Fibroblast of gingiva (primary cell): ENCODE measurements at regions not wholly inside any gene's neighbourhood (a gene's known extent, or its start where the extent isn't known, plus 50 kb on each side); places are given as distances from the start of the nearest gene placed in this dataset.
"Not testable (repeated sequence)": the region's sequence is repeated elsewhere in the genome, so short reads cannot be mapped to it uniquely, and the experiment has no call there.

ENCODE experiments used
- DNase-seq: peaks from one replicate; pipeline ENCODE4 v3.0.0-alpha.2; 2011; ENCODE audit warnings: low read depth

- DNase-seq = no peak
Observed at GRCh38 chr5:152046361-152046760, 121.7 kb upstream of the GLRA1 start.

DNA sequence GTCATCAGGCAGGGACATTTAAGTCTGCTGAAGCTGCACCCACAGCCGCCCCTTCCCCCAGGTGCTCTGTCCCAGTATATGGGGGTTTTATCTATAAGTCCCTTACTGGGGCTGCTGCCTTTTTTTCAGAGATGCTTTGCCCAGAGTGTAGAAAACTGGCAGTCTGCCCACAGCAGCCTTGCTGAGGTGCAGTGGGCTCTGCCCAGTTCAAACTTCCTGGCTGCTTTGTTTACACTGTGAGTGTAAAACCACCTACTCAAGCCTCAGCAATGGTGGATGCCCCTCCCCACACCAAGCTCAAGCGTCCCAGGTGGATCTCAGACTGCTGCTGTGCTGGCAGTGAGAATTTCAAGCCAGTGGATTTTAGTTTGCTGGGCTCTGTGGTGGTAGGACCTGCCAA lies 114.2 kb upstream of the GLRA1 start:
- DNase-seq = not testable (repeated sequence)

DNA sequence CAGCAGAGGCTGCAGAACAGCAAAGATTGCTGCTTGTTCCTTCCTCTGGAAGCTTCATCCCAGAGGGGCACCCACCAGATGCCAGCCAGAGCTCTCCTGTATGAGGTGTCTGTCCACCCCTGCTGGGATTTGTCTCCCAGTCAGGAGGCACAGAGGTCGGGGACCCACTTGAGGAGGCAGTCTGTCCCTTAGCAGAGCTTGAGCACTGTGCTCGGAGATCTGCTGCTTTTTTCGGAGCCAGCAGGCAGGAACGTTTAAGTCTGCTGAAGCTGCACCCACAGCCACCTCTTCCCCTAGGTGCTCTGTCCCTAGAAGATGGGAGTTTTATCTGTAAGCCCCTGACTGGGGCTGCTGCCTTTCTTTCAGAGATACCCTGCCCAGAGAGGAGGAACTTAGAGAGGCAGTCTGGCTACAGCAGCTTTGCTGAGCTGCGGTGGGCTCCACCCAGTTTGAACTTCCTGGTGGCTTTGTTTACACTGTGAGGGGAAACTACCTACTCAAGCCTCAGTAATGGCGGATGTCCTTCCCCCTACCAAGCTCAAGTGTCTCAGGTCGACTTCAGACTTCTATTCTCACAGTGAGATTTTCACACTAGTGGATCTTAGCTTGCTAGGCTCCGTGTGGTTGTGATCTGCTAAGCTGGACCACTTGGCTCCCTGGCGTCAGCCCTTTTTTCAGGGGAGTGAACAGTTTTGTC lies 101.8 kb upstream of the GLRA1 start:
- DNase-seq = not testable (repeated sequence)

GRCh38 chr5:152016421-152016820 lies 91.8 kb upstream of the GLRA1 start:
- no peak for DNase-seq

GRCh38 chr5:152007653-152008335 lies 83.1 kb upstream of the GLRA1 start:
- no peak for DNase-seq

DNA sequence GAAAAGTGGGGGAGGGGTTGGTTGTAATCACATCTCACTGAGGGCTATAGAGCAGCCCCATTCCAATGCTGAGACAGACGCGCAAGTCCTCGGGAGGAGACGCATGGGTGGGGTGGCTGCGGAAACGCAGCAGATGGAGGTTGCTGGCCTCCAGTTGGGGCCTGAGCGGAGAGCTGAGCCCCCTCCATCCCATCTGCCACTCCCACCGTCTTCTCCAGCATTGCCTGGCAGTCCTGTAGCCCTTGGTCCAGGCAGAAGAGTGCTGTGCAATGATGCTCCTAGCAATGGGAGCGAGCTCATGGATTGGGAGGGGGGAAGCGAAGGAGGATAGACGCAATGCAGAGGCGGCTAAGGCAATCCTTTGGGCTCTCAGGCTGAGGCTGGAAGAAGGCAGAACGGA lies 79.4 kb upstream of the GLRA1 start:
- no peak for DNase-seq
